Activated CD4-positive, alpha-beta memory T cell treated with anti-CD3 and anti-CD28 coated beads, Interleukin-2, amount 10 ng/mL, durations not matched to agents 7 days and 5 days (primary cell): ENCODE measurements at regions not wholly inside any gene's neighbourhood (a gene's known extent, or its start where the extent isn't known, plus 50 kb on each side); places are given as distances from the start of the nearest gene placed in this dataset.
"Not testable (repeated sequence)": the region's sequence is repeated elsewhere in the genome, so short reads cannot be mapped to it uniquely, and the experiment has no call there.

ENCODE experiments used
- CTCF ChIA-PET: fragments of 350-600 bp; sonication (Branson Sonifier 250); formaldehyde crosslinking; loops from one replicate; lab custom pipeline; 2021; ENCODE audit warnings: antibody characterized with exemption, inconsistent platforms; lab: Charles Lee
- POLR2A ChIA-PET: fragments of 350-600 bp; sonication (Branson Sonifier 250); formaldehyde crosslinking; loops from one replicate; lab custom pipeline; 2021; ENCODE audit warnings: antibody characterized with exemption; lab: Charles Lee
- DNase-seq: peaks from one replicate; pipeline ENCODE4 v3.0.0-alpha.2; 2020
- H3K27ac Mint-ChIP-seq: one replicate; pipeline ENCODE4 v1.8.0; 2021; ENCODE audit warnings: mild to moderate bottlenecking, mixed read lengths
- H3K27me3 Mint-ChIP-seq: one replicate; pipeline ENCODE4 v1.8.0; 2021; ENCODE audit warnings: mixed read lengths
- H3K36me3 Mint-ChIP-seq: one replicate; pipeline ENCODE4 v1.8.0; 2021; ENCODE audit warnings: low read depth, mixed read lengths
- H3K4me1 Mint-ChIP-seq: one replicate; pipeline ENCODE4 v1.8.0; 2021; ENCODE audit warnings: mixed read lengths
- H3K4me3 Mint-ChIP-seq: one replicate; pipeline ENCODE4 v1.8.0; 2021; ENCODE audit warnings: mild to moderate bottlenecking, mixed read lengths
- H3K9me3 Mint-ChIP-seq: one replicate; pipeline ENCODE4 v1.8.0; 2021; ENCODE audit warnings: mixed read lengths

- ChIA-PET CTCF (interaction anchor here (0.6 kb wide), 1 partner anchor 52 kb away, joined by 3 read pairs; no protein-coding TSS in a partner anchor), POLR2A (no interaction called here)
- H3K27ac Mint-ChIP-seq, result no peak overlapping the region
- peaks cover 29% of the 10 kb centered on the region for H3K27me3 Mint-ChIP-seq
- H3K4me1 Mint-ChIP-seq, result peaks cover 6% of the 10 kb centered on the region
- H3K36me3 Mint-ChIP-seq, result peaks cover 37% of the 10 kb centered on the region
- H3K9me3 Mint-ChIP-seq, result peaks cover 31% of the 10 kb centered on the region
- no peak overlapping the region for H3K4me3 Mint-ChIP-seq
- no peak for DNase-seq
These were observed 223.1 kb upstream of the PRDM1 start for GRCh38 chr6:105862936-105863607.

DNA sequence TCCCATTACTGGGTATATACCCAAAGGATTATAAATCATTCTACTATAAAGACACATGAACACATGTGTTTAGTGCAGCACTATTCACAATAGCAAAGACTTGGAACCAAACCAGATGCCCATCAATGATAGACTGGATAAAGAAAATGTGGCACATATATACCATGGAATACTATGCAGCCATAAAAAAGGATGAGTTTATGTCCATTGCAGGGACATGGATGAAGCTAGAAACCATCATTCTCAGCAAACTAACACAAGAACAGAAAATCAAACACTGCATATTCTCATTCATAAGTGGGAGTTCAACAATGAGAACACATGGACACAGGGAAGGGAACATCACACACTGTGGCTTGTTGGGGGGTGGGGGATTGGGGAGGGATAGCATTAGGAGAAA, 225.2 kb upstream of the PRDM1 start:
- H3K4me3 Mint-ChIP-seq, POLR2A ChIA-PET, DNase-seq, CTCF ChIA-PET, H3K27ac Mint-ChIP-seq, H3K4me1 Mint-ChIP-seq: not testable (repeated sequence)
- H3K9me3 Mint-ChIP-seq, result peaks cover 24% of the 10 kb centered on the region
- H3K36me3 Mint-ChIP-seq, result peaks cover 28% of the 10 kb centered on the region
- peaks cover 21% of the 10 kb centered on the region for H3K27me3 Mint-ChIP-seq

- H3K27me3 Mint-ChIP-seq, result peaks cover 14% of the 10 kb centered on the region
- H3K36me3 Mint-ChIP-seq, result peaks cover 22% of the 10 kb centered on the region
- ChIA-PET CTCF (no interaction called here), POLR2A (no interaction called here)
- H3K27ac Mint-ChIP-seq, result no peak overlapping the region
- H3K9me3 Mint-ChIP-seq, result peaks cover 17% of the 10 kb centered on the region
- peaks cover 6% of the 10 kb centered on the region for H3K4me1 Mint-ChIP-seq
- DNase-seq, result no peak
- no peak overlapping the region for H3K4me3 Mint-ChIP-seq
These were observed 226.7 kb upstream of the PRDM1 start for GRCh38 chr6:105859457-105859856.

- H3K27ac Mint-ChIP-seq, H3K27me3 Mint-ChIP-seq, DNase-seq, CTCF ChIA-PET, H3K4me1 Mint-ChIP-seq, H3K4me3 Mint-ChIP-seq: not testable (repeated sequence)
- Mint-ChIP-seq H3K36me3 (peaks cover 20% of the 10 kb centered on the region), H3K9me3 (peaks cover 12% of the 10 kb centered on the region)
- POLR2A ChIA-PET, result interaction anchor here (1.0 kb wide), 1 partner anchor 49 kb away, joined by 3 read pairs; no protein-coding TSS in a partner anchor
These were observed 227.5 kb upstream of the PRDM1 start for GRCh38 chr6:105858639-105859038.

DNA sequence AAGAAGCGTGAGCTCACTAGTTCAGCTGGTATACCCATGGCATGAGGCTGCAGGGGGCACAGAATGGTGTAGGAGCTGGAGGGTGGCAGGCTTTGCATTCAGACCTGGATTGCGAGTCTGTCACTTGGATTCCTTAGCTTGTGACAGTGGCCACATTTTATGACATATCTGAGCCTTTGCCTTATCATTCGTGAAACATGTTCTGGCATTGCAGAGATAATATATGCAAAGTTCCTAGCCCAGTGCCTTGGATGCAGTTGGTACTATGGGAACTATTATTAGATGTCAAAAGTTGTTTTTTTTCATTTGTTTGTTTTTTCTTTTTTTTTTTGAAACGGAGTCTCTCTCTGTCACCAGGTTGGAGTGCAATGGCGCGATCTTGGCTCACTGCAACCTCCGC, 230.7 kb upstream of the PRDM1 start:
- CTCF ChIA-PET, result no interaction called here
- Mint-ChIP-seq H3K4me1 (peaks cover 6% of the 10 kb centered on the region), H3K36me3 (peaks cover 14% of the 10 kb centered on the region), H3K27ac (no peak overlapping the region), H3K4me3 (no peak overlapping the region), H3K27me3 (no peaks in the 10 kb centered on the region), H3K9me3 (peaks cover 12% of the 10 kb centered on the region)
- no peak for DNase-seq
- POLR2A ChIA-PET, result interaction anchor here (0.6 kb wide), 1 partner anchor 126 kb away, joined by 3 read pairs; no protein-coding TSS in a partner anchor

DNA sequence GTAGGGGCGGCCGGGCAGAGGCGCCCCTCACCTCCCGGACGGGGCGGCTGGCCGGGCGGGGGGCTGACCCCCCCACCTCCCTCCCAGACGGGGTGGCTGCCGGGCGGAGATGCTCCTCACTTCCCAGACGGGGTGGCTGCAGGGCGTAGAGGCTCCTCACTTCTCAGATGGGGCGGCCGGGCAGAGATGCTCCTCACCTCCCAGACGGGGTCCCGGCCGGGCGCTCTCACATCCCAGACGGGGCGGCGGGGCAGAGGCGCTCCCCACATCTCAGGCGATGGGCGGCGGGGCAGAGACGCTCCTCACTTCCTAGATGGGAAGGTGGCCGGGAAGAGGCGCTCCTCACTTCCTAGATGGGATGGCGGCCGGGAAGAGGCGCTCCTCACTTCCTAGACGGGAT, 232.2 kb upstream of the PRDM1 start:
- H3K27ac Mint-ChIP-seq, H3K4me3 Mint-ChIP-seq, H3K9me3 Mint-ChIP-seq, H3K36me3 Mint-ChIP-seq, CTCF ChIA-PET, H3K4me1 Mint-ChIP-seq, POLR2A ChIA-PET, DNase-seq, H3K27me3 Mint-ChIP-seq: not testable (repeated sequence)

DNA sequence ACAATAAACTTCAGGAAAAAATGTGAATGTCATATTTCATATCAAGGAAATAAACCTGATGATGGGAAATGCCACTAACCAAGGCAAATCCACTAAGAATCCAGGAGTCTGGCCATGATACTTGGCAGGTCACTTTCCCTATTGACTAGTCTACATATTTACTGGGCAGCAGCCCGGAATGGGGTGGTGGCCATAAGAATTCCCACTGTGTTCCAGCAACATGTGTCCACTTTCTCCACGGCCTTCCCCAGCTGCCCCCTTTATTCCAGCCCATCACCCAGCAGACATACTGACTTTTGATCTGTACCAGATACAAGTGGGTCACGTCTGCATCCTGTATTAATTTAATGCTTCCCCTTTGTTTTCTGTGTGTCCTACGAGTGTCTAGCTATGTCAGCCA, 234.5 kb upstream of the PRDM1 start:
- Mint-ChIP-seq H3K27ac (no peak overlapping the region), H3K4me3 (no peak overlapping the region), H3K9me3 (peaks cover 5% of the 10 kb centered on the region), H3K4me1 (no peaks in the 10 kb centered on the region), H3K36me3 (peaks cover 3% of the 10 kb centered on the region), H3K27me3 (no peaks in the 10 kb centered on the region)
- ChIA-PET POLR2A (no interaction called here), CTCF (no interaction called here)
- no peak for DNase-seq

DNA sequence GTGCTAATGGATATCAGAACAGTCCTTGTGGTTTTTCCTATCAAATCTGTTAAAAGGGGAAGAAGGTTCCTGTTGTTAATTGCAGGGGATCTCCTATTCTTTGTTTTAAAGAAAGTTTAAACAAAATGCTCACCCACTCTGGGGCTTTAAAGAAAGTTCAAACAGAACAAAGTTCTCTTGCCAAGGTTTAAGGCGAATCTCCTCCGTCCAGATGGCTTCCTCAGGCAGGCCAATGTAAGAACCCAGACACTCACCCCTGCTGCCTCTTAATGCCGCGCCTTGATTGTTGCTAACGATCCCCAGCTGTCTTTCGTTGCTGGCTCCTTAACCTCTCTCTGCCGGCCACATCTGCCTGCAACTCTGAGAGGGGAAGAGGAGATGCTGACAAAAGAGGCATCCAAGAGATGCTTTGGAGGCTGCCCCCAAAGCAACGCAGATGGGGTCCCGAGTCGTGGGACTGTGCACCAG, 235.0 kb upstream of the PRDM1 start:
- ChIA-PET POLR2A (no interaction called here), CTCF (no interaction called here)
- Mint-ChIP-seq H3K4me3 (no peak overlapping the region), H3K4me1 (no peaks in the 10 kb centered on the region), H3K27me3 (no peaks in the 10 kb centered on the region), H3K27ac (no peak overlapping the region), H3K9me3 (peaks cover 2% of the 10 kb centered on the region), H3K36me3 (peaks cover 3% of the 10 kb centered on the region)
- no peak for DNase-seq

DNA sequence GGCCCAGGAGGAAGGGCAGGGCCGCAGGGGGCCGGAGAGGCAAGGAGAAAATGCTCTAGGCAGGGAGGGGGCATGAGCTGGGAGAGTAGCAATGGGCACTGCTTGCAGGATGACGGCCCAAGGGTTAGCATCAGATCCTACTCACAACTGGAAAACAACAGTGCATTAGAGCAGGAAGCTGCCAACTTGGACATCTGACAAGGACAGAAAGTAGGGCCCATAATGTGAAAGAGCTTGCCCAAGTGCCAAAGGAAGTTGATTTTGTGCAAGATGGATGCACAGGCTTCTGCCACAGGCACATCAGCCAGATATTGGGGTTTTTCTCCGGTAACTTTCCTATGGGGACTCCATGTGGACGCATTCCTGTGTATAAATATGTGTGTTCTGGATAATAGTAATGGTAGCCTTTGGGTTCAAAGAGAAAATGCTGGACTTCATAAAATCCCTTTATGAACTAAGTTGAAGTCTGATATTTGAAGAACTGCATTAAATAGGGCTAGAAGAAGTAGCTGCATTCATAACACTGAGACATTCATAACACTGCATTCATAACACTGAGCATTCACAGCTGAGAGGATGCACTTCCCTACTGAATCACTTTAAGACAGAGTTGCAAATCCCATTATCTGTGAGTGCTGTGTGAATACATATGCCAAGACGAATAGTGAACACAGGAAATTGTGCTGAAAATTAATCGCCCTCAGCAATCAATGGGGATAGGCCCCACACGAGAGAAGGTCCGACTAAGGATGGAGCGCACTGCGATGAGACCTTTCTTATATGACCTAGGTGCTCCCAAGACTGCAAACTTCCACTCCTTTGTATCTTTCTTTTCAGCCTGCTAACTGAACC, 235.6 kb upstream of the PRDM1 start:
- peaks cover 6% of the 10 kb centered on the region for H3K36me3 Mint-ChIP-seq
- no peak for DNase-seq
- CTCF ChIA-PET, result no interaction called here

GRCh38 chr6:105849746-105850145, 236.4 kb upstream of the PRDM1 start:
- H3K4me1 Mint-ChIP-seq, result no peaks in the 10 kb centered on the region
- POLR2A ChIA-PET, result interaction anchor here (1.7 kb wide), 1 partner anchor 19 kb away, joined by 4 read pairs; no protein-coding TSS in a partner anchor
- peaks cover 2% of the 10 kb centered on the region for H3K36me3 Mint-ChIP-seq
- CTCF ChIA-PET, result no interaction called here
- H3K9me3 Mint-ChIP-seq, result peaks cover 2% of the 10 kb centered on the region
- no peak for DNase-seq
- H3K27me3 Mint-ChIP-seq, result no peaks in the 10 kb centered on the region
- no peak overlapping the region for H3K4me3 Mint-ChIP-seq
- H3K27ac Mint-ChIP-seq, result no peak overlapping the region

More for the DNA sequence above, 235.6 kb upstream of the PRDM1 start:
- no peak overlapping the region for H3K4me3 Mint-ChIP-seq
- POLR2A ChIA-PET, result interaction anchor here (1.7 kb wide), 1 partner anchor 20 kb away, joined by 4 read pairs; no protein-coding TSS in a partner anchor
- H3K27ac Mint-ChIP-seq, result no peak overlapping the region
- no peaks in the 10 kb centered on the region for H3K4me1 Mint-ChIP-seq
- peaks cover 2% of the 10 kb centered on the region for H3K9me3 Mint-ChIP-seq
- H3K27me3 Mint-ChIP-seq, result no peaks in the 10 kb centered on the region

DNA sequence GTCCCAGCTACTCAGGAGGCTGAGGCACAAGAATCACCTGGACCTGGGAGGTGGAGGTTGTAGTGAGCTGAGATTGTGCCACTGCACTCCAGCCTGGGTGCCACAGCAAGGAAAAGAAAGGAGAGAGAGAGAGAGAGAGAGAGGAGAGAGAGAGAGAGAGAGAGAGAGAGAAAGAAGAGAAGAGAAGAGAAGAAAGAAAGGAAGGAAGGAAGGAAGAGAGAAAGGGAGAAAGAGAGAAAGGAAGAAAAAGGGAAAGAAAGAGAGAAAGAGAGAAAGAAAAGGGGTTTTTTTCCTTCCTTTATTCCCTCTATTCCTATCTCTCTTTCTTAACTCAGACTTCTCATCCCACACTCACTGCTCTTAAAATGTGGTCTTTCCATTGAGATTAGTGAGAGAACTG, 238.7 kb upstream of the PRDM1 start:
- H3K9me3 Mint-ChIP-seq, result peaks cover 2% of the 10 kb centered on the region
- no peaks in the 10 kb centered on the region for H3K4me1 Mint-ChIP-seq
- CTCF ChIA-PET, result no interaction called here
- H3K36me3 Mint-ChIP-seq, result peaks cover 6% of the 10 kb centered on the region
- H3K27me3 Mint-ChIP-seq, result no peaks in the 10 kb centered on the region
- no peak for DNase-seq
- H3K4me3 Mint-ChIP-seq, result no peak overlapping the region
- POLR2A ChIA-PET, result no interaction called here
- H3K27ac Mint-ChIP-seq, result no peak overlapping the region

- DNase-seq, result no peak
- H3K27me3 Mint-ChIP-seq, result no peaks in the 10 kb centered on the region
- H3K27ac Mint-ChIP-seq, result no peak overlapping the region
- peaks cover 6% of the 10 kb centered on the region for H3K9me3 Mint-ChIP-seq
- peaks cover 15% of the 10 kb centered on the region for H3K36me3 Mint-ChIP-seq
- ChIA-PET CTCF (no interaction called here), POLR2A (no interaction called here)
- no peak overlapping the region for H3K4me3 Mint-ChIP-seq
- peaks cover 2% of the 10 kb centered on the region for H3K4me1 Mint-ChIP-seq
These were observed 241.8 kb upstream of the PRDM1 start for GRCh38 chr6:105844275-105844883.

- H3K4me3 Mint-ChIP-seq, result no peak overlapping the region
- ChIA-PET CTCF (interaction anchor here (0.6 kb wide), 1 partner anchor 144 kb away, joined by 3 read pairs; no protein-coding TSS in a partner anchor), POLR2A (no interaction called here)
- H3K36me3 Mint-ChIP-seq, result peaks cover 24% of the 10 kb centered on the region
- DNase-seq, result no peak
- H3K27me3 Mint-ChIP-seq, result no peaks in the 10 kb centered on the region
- H3K9me3 Mint-ChIP-seq, result peaks cover 13% of the 10 kb centered on the region
- peaks cover 21% of the 10 kb centered on the region for H3K4me1 Mint-ChIP-seq
- H3K27ac Mint-ChIP-seq, result no peak overlapping the region
These were observed 246.9 kb upstream of the PRDM1 start for GRCh38 chr6:105839266-105839665.
